ENCODE measurements at regions not wholly inside any gene's neighbourhood (a gene's known extent, or its start where the extent isn't known, plus 50 kb on each side); places are given as distances from the start of the nearest gene placed in this dataset.

GRCh38 chr20:48502016-48502415 lies 325.8 kb downstream of the PREX1 start:
- TF ChIP-seq EZH2 (IDR thresholded peaks at IDR 0.05; ENCODE audit: borderline replicate concordance, control insufficient read depth, low read depth, low read length) = no peak
- no peak for TF ChIP-seq ZSCAN29 (IDR thresholded peaks at IDR 0.05)
- TF ChIP-seq JUNB (IDR thresholded peaks at IDR 0.05) = no peak
- no peak for TF ChIP-seq CTCF (IDR thresholded peaks at IDR 0.05 in 2 of 3, conservative IDR thresholded peaks at IDR 0.05 in 1 of 3; ENCODE audit: control insufficient read depth in 2 of 3, extremely low read depth in 1 of 3, insufficient read depth in 1 of 3, low read depth in 3 of 3, low read length in 3 of 3)
- TF ChIP-seq USF1 (IDR thresholded peaks at IDR 0.05; ENCODE audit: borderline replicate concordance, extremely low read length, insufficient read depth, low read depth, low read length) = no peak
